Fibroblast of upper back skin (primary cell): ENCODE measurements at regions not wholly inside any gene's neighbourhood (a gene's known extent, or its start where the extent isn't known, plus 50 kb on each side); places are given as distances from the start of the nearest gene placed in this dataset.
A peak's percentile ranks its signal among the peaks of the same experiment; 100 is the strongest.
"Not testable (repeated sequence)": the region's sequence is repeated elsewhere in the genome, so short reads cannot be mapped to it uniquely, and the experiment has no call there.

Experiments used
- DNase-seq: peaks from one replicate; pipeline ENCODE4 v3.0.0-alpha.2; 2013

DNA sequence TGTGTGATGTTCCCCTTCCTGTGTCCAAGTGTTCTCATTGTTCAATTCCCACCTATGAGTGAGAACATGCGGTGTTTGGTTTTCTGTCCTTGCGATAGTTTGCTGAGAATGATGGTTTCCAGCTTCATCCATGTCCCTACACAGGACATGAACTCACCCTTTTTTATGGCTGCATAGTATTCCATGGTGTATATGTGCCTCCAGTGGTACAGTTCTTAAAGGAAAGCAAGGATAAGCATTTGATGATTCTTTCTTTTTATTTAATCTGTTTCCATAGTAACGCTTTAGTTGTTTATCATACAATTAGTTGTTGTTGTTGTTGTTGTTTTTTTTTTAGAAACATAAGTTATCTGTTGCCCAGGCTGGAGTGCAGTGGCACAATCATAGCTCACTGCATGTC lies 133.1 kb downstream of the TSEN15 start:
- DNase-seq = not testable (repeated sequence)

DNA sequence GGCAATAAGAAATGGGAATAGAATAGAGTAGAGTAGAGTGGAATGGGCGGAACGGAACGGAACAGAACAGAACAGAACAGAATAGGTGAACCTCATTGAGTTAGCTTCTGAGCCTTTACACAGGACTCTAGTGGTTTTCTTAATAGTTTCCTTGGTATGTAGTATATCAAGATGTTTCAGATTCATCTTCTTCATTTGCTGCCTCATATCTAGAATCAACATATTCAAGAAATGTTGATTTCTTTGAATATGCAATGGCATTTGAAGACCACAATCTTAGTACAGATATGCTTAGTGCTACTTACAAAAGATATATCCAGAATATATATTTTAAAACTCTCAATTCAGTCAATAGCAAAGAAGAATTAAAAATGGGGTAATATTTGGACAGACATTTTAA lies 133.8 kb downstream of the TSEN15 start:
- no peak for DNase-seq

DNA sequence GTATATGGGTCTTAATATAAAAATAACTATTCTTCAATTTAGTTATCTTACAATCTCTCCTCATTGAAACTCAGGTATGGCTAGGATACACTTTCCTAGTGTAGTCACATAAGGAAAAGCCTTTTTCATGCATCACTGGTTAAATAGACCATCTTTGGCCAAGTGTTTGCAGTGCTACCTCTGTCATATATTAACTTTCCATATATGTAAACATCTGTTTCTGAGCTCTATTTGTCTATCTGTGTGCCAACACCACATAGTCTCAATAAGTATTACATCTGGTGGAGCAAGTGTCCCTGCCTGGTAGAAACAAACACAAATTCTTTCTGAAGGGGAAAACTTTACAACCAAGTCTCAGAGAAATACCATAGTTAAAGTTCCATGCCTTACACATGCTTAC lies 134.6 kb downstream of the TSEN15 start:
- no peak for DNase-seq

DNA sequence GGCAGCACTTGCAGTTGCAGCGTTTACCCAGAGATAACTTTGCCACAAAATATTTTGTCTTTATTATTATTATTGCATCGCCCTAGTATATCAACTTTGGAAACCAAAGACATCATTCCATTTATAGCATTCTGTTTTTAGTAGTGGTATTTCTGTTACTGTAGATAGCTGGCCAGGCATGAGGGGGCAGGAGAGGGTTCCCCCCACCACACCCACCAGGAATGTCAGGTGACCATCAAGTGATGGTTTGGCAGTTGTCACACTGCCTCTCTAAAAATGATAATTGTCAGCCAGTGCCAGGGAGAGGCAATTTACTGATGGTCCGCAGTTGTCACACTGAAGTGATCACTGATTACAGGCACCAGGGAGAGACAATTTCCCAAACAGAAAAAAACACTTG lies 135.6 kb downstream of the TSEN15 start:
- no peak for DNase-seq

DNA sequence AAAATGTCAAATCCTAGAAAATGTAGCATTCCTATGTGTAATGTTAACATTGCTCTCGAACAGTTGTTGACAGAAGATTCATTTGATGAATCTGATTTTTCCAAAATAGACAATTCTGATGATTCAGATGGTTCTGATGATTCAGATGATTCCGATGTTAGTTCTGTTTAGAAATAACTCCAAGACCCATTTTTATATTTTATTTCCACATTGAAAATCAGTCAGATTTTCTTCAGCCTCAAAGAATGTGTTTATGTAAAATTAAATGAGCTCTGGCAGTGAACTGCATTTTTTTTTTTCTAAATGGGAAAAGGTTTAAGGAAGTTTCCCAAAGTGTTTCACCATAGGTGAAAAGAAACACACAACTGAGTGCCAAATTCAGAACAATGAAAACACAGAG lies 136.5 kb downstream of the TSEN15 start:
- peak; percentile 77 for DNase-seq

DNA sequence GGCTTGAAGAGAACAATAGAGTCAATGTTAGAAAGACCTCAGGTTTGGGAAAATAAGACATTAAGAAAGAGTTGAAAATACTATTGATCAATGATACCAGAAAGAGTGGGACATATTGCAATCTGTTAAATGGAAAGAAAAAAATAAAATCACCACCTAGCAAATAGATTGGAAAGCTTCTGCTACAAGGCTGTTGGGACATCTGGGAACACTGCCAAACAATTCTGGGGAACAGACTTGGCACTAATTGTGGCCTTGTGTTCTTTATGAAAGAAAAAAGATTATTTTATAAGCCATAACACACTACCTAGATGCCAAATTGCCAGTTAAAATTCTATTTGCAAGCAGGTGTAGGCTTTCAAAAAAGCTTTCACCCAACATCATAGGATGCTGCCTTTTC lies 137.8 kb downstream of the TSEN15 start:
- DNase-seq = peak; percentile 15

DNA sequence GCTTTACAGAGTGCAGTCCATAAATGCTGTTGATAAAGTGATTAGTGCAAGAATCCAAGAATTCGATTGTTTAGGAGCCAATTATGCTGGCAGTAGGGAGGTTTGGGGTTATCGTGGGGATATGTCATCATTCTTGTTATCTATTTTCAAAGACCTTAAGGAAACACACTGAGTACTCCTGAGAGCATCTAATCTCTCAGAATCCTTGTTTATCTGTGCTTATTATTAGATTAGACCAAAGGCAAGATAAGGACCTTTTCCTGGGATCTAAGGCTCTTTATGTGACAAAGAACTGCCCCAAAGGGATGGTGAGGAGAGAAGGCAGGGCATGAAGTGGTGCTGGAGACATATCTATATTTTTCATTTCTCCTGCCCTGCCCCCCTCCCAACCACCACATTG lies 139.1 kb downstream of the TSEN15 start:
- DNase-seq = no peak

DNA sequence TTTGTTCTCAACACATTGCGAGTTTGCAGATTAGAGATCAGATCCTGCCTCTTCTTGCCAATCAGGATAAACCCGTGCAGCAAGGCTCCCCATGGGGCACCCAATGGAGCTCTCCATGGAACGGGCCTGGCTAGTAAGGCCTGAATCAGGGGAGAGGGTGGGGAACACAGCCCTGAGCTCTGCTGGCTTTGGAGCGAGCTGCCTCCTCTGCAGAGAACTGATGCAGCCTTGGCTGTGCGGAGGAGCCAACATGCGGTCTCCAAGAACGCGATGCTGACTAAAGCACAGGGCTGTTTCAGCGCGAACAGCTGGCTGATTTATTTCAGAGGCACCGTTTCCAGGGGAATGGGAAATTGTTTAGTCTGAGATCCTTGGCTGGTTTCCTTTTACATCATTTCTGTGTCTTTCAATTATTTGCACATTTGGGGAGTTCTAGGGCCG lies 139.7 kb downstream of the TSEN15 start:
- peak; percentile 96 for DNase-seq

DNA sequence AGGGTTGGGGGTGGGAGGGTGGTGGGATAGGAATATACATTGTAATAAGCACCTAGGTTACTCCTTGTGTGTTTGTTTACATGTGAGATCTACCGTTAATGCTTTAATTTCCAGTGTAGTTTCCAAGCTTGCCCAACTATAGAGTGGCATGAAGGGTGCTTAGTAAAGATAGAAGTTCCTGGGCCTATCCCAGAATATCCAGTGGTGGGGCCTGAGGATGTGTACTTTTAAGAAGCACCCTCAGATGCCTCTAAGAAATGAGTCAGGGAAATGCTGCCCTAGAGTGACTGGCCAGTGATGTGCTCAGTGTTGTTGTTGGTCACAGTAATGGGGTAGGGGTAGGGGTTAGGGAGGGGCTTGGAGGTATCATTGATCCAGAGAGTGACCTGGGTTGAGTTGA lies 141.3 kb downstream of the TSEN15 start:
- DNase-seq = no peak

DNA sequence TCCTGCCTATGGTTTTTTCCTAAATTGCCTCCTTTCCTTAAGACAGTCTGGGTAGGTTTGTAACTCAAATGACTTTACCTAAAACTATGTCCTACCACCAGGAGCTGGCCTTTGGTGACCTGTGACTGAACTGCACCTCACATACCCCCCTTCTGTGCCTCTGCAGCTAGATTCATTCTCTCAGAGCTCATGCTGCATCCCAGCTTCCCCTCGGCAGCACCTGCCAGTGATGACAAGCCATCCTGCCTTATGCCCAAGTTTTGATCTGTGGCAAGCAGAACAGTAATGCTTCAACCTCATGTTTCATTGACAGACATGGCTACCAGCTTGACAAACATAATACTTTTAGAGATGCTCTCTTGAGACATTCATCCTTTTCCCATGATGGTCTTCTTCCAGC lies 141.9 kb downstream of the TSEN15 start:
- DNase-seq = no peak

DNA sequence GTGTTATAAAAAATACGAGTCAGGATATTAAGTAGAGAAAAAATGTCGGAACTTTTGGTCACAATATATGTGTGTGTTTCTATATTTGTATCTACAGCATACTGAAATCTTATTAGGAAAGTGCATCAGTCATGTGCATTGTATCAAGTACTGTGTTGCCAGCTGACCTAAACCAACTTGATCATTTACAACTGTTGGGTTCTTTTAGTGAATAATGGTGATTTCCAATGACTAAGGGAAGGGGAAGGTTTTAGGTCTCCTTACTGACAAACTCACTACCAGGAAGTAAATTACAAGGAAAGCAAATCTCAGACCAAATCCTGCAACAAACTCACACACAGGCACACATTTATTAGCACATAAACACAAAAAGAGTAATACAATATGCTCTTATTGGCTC lies 142.7 kb downstream of the TSEN15 start:
- no peak for DNase-seq

DNA sequence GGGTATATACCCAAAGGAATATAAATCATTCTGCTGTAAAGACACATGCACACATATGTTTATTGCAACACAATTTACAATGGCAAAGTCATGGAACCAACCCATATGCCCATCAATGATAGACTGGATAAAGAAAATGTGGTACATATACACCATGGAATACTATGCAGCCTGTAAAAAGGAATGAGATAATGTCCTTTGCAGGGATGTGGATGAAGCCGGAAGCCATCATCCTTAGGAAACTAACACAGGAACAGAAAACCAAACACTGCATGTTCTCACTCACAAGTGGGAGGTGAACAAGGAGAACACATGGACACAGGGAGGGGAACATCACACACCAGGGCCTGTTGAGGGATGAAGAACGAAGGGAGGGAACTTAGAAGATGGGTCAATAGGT lies 144.2 kb downstream of the TSEN15 start:
- not testable (repeated sequence) for DNase-seq

DNA sequence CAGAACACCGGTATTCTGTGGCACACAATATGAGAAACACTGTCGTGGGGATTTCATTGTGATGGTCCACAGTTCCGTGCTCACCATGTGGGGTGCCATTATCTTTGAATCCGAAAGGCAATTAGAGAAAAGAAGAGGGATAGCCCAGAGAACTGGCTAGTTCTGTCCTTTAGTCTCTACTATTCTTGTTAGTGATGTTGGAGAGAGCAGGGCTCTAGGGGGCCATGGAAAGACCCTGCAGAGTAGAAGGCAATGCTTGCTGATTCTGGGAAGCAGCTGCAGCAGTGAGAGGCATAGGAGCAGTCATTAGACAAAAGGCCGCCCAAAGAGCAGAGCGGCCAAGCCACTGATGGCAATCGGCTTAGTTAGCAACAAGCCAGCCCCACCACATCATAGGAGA lies 146.3 kb downstream of the TSEN15 start:
- DNase-seq = no peak

DNA sequence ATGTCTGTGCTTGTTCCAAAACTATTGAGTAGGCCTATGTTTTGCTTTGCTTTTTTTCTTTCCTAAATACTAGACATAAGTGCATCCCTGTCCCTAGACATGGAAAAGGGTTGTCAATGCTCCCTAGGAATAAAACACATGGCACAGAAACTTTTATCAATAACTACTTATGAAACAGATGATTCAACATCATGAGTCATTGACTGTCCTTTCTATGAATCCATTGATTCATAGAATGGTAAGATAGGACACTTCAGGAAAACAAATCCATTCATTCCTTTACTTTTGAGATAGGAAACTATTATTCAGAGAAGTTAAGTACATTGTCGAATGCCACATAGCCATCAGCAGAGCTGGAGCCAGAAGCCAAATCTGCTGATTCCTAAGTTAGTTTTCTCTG lies 147.5 kb downstream of the TSEN15 start:
- DNase-seq = peak; percentile 35

DNA sequence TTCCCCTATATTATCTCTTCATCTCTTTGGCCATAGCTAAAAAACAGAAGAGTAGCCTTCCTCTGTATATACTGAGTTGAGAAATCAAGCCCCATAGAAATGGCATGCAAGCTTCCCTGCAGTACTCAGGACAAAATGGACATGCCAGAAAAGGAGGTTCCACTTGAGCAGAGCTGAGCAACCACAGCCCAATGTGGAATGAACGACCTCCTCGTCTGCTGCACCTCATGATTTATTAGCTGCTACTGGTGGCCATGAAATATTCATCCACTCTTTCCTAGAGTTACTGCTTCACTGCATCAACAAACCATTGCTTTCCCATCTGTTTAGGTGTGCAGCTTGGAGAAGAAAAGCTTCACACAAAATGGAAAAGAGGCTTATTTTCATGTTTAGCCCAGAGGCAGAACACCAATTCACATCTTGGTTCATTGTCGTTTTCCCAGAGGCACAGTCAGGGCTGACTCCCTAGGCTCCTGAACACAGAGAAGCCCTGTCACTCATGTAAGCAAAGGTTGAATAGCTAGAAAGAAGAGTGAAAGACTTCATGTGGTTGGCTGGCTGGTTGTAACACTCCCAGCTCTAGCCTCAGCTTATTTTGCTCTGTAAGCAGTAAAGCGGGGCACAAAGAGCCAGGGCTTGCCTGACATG lies 148.0 kb downstream of the TSEN15 start:
- peak; percentile 56 for DNase-seq

DNA sequence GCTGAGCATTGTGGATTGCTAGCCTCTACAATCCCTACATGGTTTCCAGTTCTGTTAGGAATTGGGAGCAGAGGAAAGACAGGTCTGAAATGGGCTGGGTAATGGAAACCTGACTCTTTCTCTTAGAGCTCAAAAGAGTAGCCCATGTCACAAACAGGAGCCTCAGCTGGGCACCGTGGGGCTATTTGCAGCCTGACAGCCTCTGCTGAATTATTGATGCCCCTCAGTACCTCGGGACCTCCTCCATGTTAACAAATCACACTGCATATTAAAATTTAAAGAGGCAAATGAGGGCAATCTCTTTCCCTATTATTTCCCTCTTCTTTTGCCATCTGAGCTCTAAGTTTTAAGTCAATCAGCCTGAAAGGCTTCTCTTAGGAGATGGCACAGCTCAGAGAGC lies 157.1 kb downstream of the TSEN15 start:
- no peak for DNase-seq

DNA sequence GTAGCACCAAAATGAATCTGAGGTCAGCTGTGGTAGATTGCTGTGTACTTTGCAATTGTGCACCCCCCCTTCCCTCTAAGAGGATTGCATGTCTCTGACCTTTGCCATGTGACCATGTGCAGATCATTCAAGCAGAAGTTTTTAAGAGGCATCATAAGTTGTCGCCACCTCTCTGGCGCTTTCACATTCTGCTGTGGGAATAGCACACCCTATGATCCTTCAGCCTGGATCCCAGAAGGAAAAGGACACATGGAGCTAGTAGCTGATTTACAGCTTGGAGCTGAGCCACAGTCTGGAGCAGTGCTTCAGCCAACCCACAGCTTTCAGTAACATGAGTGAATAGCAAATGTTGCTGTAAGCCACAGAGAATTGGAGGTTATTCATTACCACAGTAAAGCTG lies 158.5 kb downstream of the TSEN15 start:
- DNase-seq = peak; percentile 96

DNA sequence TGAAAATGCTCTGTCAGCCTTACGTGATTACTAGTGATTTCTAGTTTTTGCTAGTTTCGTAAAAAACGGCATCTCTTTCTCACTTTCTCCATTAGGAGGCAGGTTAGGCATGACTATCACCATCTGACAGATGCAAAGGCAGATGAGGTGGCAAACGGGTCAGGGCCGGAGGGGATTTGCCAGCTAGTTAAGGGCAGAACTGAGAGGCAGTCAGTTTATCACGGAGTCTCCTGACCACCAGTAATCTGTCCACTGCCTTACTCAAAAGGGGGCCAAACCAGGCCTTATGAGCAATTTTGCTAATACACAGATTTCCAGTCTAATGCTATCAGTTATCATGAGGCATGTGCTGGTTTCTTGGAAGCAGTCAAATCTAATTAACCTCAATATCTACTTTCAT lies 159.3 kb downstream of the TSEN15 start:
- no peak for DNase-seq

DNA sequence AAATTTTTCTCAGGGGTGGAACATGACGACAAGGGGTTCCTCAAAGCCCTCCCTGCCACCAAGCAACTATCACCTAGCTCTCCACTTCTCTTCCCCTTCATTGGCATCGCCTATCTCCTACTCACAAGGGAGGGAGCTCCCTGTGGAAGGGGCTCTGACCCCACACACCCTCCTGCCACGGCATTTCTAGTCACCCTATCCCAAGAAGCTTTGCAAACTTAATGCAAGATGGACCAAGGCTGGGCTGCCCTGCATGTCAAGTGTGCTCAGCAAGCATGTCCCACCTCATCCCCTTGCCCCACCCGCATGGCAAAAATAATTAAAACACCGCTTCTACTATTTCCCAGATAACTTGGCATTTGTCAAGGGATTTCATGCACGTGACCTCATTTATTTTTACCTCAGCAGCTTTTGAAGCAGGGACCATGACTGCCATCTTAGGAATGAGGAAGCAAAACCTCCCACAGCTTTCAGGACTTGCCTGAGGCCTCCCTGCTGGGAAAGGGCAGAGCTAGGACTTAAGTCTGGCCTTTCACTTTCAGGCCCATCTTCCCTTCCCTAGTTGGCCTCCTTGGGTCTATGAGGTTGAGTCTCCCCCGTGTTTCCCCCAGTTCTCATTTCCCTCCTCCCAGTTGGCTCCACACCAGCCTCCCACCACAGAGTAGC lies 161.3 kb downstream of the TSEN15 start:
- DNase-seq = peak; percentile 93

DNA sequence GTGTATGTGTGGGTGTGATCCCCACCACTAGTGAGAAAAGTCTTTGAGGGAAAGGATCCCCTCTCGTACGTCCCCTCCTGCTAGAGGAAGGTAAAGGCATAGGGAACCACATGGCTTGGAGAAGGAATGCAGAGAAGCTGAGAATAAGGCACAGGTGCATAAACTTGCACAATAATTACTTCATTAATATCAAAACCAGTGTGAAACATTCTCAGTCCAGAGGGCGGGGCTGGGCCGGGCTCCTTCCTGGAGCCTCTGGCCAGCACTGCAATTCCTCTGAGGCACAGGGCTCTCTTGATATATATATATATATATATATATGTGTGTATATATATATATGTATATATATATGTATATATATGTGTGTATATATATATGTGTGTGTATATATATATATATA lies 162.6 kb downstream of the TSEN15 start:
- DNase-seq = no peak

DNA sequence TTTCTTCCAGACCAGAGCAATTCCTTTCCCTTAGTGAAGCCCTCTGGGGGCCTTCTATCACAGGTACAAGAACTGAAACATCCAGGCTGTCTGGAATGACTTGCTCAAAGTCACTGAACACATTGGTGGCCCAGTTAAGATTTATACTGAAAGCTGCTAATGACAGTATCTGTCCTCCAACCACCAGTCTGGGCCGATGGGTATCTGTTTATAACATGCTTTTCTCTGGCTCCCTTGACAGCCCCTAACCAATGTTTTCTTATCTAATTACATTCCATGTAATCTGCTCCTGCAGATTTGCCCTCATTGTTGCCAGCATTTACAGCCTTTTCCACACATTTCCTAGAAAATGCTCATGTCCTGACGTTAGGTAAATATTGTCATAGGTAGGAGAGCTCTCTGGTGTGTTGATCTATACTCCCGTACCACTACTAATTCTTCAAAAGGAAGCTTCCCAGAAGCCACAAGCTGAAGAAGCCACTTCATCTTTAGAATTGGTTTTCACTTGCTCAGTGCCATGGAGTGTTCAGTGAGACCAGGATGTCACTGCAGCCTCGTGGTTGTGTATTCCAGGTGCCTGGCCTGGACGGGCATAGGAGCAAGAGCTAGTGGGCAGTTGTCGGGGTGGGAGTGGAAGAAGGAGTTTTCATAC lies 163.9 kb downstream of the TSEN15 start:
- no peak for DNase-seq

DNA sequence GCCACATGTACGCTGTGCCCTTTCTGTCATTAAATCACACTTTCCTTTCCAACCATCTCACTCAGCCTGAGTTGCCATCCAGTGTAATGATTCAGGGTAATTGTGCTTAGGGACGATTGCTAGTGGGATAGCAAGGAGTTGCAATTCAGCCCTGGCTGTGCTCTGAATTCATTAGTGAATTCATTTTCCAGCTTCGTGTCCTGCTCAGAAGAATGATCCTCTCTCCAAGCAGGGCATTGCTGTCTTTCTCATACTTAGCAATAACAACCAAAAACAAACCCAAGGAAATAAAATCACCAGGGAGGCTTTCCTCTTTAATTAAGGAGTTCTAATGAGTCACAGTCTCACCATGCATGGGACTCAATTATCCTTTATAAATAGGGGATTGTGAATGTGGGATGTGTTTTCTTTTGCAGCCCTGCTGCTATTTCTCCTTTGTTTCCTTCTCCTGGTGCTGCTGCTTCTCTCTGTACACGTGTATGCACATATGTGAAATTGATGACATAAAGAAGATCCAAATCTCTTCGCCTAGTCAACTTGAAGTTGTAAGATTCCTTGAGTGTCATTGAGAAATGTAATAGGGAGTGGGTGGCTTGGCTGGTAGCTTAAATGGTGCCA lies 167.0 kb downstream of the TSEN15 start:
- no peak for DNase-seq

DNA sequence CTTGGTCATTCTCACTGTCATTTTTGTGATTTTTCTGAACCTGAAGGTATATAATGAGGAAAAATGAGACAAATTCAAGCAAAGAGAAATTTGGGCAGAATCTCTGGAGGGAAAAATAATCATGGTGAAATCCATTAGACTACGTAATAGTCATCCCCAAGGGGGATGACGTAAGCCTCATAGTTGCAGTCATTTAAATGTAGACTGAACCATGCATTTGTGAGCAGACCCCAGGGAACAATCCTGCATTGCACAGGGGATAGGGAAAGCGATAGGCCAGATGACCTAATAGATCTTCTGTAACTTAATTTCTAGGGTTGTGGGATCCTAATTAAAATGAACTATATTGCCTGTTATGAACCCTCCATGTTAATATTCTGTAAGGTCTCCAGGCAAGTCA lies 167.4 kb upstream of the C1orf21 start:
- DNase-seq = peak; percentile 44

DNA sequence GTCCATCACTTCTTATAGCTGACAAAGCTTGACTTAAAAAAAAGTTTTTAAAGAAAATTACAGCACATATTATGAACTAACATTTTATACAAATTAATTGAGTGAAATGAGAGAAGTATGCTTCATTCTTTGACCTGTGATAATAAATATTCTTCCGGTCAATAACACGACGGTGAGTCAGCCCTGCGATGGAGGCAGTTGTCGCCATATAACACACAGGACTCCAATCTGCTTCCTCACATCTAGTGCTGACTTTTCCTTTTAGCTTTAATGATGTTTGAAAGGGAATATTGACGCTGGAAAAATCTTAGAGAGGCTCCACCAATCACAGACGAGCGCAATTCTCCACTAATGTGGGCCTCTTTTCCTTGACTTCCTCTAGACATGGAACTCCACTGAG lies 166.9 kb upstream of the C1orf21 start:
- no peak for DNase-seq
